HG02943 (cell line): ENCODE measurements at regions not wholly inside any gene's neighbourhood (a gene's known extent, or its start where the extent isn't known, plus 50 kb on each side); places are given as distances from the start of the nearest gene placed in this dataset.

Source experiments
- ATAC-seq: cut with Tn5 transposase; IDR thresholded peaks from one replicate; pipeline ENCODE4 v1.9.1; 2021; ENCODE audit warnings: mild to moderate bottlenecking, low read depth, moderate library complexity; ENCODE audit not compliant: unreplicated experiment

- no peak for ATAC-seq
Measured at GRCh38 chr5:13480834-13481233, 463.7 kb downstream of the DNAH5 start.

GRCh38 chr5:13478831-13479465, 465.5 kb downstream of the DNAH5 start:
- ATAC-seq, result no peak

- ATAC-seq, result no peak
Measured at GRCh38 chr5:13477118-13477737, 467.3 kb downstream of the DNAH5 start.

GRCh38 chr5:13472842-13473241, 471.6 kb downstream of the DNAH5 start:
- ATAC-seq, result no peak

DNA sequence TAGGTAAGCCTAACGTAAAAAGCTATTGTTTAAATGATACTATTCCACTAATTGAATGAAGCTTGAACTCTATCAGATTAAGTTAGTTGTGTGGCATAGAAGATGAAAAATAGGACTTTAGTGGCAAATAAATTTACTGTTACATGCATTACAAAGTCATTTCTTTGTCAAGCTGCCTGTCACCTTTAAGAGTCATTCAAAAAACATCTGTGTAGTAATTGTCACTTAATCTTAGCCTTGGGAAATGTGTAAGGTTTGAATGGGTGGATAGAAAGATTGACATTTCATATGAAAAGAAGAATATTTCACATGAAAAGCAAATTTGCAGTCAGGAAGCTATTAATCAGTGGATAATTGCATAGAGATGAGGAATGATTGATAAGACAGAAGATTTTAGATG, 473.5 kb downstream of the DNAH5 start:
- no peak for ATAC-seq

GRCh38 chr5:13470263-13470662, 474.2 kb downstream of the DNAH5 start:
- ATAC-seq, result no peak

DNA sequence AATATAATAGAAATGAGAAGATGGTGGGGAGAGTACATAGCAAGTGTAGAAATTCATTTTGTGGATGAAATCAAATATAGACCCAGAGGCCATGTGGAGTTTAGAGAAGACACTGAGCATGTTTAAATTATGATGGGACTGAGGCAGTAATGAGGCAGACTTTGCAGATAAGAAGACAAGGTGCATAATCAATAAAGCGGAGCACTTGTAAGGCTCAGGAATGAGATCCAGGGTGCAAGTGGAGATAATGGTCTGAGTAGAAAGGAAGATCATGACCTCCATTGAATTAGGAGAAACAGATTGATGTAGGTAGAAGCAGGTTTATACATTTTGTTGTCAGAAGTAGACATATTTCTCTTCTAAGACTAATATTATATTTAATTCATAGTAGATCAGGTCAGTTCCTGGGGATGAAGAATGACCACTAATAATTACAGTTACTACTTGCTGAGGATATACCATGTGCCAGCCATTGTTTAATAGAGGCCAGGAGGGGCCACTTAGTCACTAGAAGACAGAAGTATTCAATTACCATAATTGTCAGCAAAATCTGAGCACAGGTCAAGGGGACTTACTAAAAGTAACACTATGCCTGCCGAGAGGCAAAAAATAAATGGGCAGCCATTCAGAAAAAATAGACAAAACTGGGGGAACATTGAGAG, 479.8 kb downstream of the DNAH5 start:
- no peak for ATAC-seq

- ATAC-seq, result no peak
Measured at GRCh38 chr5:13460587-13460986, 483.9 kb downstream of the DNAH5 start.

- no peak for ATAC-seq
Measured at GRCh38 chr5:13454050-13454449, 490.4 kb downstream of the DNAH5 start.

DNA sequence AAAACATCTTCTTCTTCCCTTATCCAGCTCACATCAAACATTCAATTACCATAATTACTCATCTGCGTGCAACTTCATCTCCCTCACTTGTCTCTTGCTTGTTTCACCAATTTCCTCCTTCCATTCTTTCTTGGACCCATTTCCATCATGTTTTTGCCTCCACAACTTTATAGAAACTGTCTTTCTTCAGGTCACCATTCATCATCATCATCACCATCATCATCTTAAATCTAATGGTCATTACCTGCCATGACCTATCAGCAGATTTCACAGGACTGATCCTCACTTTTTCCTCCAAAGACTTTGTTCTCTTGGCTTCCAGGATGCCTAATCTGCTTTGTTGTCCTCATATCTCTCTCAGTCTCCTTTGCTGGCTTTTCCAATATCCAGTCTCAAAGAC, 495.6 kb downstream of the DNAH5 start:
- ATAC-seq, result no peak

- ATAC-seq, result no peak
Measured at GRCh38 chr5:13439430-13439829, 505.1 kb downstream of the DNAH5 start.

- ATAC-seq, result no peak
Measured at GRCh38 chr5:13427827-13428557, 516.5 kb downstream of the DNAH5 start.

- ATAC-seq, result no peak
Measured at GRCh38 chr5:13412040-13412595, 532.4 kb downstream of the DNAH5 start.

GRCh38 chr5:13408616-13409015, 535.9 kb downstream of the DNAH5 start:
- no peak for ATAC-seq

DNA sequence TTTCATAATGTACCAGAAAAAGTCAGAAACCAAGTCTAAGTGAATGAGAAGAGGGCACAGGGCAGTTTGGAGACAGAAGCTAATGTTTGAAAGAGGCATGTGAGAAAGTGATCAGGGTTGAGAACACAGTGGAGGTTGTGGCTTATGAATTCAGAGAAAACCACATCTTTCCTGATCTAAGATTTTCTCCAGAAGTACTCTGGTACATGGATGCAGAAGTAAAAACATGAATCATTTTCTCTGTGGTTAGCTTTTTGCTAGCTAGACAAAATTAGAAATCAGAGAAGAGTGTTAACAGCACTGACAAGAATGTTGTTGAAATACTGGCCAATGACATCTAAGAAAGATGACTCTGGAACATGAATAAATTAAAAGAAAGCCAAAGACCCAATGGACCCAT, 541.1 kb downstream of the DNAH5 start:
- ATAC-seq, result no peak

- no peak for ATAC-seq
Measured at GRCh38 chr5:13385066-13385465, 559.4 kb downstream of the DNAH5 start.

DNA sequence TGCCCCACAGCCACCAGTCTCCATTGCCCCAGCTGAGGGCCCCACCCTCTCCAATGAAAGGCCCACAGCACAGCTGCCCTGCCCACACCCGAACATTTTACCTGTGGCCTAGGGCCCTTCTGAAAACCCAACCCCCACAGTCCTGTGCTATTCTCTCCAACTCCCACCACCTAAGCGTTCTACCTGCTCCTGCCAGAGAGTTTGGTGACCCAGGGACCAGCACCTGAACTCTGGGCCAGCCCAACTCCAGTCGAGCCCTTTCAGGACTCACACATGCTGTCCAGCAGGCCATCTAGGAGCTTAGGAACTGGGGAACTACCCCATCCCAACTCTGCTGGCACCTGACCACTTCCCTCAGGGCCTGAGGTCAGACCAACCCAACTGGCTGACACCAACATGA, 562.3 kb downstream of the DNAH5 start:
- ATAC-seq, result no peak

- ATAC-seq, result no peak
Measured at GRCh38 chr5:13378091-13378490, 566.4 kb downstream of the DNAH5 start.

DNA sequence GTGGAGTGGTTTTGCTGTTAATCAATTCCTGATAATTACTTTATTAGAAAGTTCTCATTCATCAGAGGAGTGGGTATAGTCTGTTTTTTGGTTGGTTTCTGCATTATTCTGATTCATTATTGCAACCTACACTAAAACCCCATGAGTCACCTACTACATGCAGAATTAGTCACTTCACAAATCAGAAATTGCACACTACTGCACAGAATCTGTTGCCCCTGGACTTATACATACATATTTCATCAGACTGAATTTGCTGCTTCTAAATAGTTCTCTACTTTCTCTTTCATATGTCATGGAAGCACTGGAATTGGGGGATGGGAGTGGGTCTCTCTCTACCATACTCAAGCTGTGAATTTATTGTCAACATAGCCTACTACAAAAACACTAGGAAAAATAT, 585.1 kb downstream of the DNAH5 start:
- no peak for ATAC-seq

GRCh38 chr5:13358342-13358741, 586.1 kb downstream of the DNAH5 start:
- ATAC-seq, result no peak

GRCh38 chr5:13357929-13358328, 586.6 kb downstream of the DNAH5 start:
- ATAC-seq, result no peak
